GM19035 (cell line): ENCODE measurements at regions not wholly inside any gene's neighbourhood (a gene's known extent, or its start where the extent isn't known, plus 50 kb on each side); places are given as distances from the start of the nearest gene placed in this dataset.
"Not testable (repeated sequence)": the region's sequence is repeated elsewhere in the genome, so short reads cannot be mapped to it uniquely, and the experiment has no call there.

Experiments
- ATAC-seq: cut with Tn5 transposase; IDR thresholded peaks from one replicate; pipeline ENCODE4 v1.9.1; 2021; ENCODE audit not compliant: unreplicated experiment

DNA sequence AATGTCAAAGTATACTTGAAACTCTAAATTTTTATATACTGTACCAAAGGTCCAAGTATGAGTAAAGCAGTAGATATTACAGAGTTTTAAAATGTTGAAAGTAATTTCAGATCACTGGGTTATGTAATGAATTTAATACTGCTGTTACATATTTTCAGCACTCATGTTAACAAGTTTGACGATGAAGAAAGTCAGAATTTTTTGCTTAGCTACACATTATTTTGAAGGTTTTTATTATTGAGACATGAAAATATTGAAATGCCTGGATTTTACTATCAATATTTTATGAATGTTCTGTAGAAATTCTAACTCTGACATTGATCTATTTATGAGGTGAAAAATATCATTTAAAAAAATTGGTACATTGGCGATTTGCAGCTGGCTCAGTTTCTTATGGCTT is 1030.3 kb downstream of the FSCB start:
- ATAC-seq: no peak

DNA sequence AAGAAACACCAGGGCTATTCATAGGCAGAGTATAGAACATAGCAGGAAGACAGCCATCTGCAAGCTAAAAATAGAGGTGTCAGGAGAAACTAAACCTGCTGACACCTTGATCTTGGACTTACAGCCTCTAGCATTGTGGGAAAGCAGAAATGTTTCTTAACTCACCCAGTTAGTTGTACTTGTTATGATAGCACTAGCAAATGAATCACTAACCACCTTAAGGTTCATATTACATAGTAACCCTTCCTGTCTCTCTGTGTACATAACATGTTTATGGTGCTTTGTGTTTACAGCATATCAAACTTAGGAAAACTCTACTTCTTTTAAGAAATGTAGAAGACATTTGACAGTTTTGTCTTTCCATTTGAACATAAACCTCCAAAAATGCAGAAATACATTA is 1031.3 kb downstream of the FSCB start:
- no peak for ATAC-seq

DNA sequence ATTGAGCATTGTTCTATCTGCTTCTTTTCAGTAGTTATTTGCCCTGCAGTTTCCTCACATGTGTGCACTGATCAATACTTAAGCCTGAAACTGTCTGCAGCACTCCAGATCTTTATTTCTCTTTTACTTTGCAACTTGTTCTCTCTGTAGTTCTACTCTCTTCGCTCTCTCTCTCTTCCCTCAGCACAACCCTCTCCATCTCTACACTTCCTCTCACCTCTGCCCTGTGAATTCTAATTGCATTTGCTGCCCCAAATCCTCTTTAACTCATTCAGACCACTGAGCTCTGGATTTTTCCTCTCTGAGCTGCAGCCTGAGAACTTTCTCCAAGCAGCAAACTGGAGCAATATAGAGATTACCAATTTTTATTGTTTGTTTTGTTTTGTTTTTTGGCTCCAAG is 1035.5 kb downstream of the FSCB start:
- no peak for ATAC-seq

DNA sequence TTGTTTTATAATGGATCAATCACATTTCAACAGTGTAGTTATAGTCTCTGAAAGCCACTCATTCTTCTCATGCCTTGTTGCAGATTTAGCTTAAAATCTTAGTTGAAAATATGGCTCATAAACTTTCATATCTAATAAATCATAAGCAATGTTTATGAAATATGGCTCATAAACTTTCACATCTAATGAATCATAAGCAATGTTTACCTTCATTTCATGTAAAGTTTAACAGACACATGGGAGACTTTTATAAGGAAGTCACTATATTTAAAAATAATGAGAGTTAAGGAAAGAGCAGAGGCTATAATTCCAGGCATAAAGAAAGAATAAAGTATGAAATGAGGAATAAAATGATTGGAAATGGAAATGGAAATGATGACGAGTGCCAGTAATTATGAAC is 1042.1 kb downstream of the FSCB start:
- ATAC-seq: no peak

DNA sequence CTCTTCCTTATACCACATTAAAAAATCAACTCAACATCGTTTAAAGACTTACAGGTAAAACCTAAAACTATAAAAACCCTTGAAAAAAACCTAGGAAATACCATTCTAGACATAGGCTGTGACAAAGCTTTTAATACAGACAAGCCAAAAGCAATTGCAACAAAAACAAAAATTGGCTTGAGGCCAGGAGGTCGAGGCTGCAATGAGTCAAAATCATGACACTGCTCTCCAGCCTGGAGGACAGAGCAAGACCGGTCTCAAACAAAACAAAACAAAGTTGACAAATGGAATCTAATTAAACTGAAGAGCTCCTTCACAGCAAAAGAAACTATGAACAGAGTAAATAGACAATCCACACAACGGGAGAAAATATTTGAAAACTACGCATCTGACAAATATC is 1057.8 kb downstream of the FSCB start:
- ATAC-seq: no peak

DNA sequence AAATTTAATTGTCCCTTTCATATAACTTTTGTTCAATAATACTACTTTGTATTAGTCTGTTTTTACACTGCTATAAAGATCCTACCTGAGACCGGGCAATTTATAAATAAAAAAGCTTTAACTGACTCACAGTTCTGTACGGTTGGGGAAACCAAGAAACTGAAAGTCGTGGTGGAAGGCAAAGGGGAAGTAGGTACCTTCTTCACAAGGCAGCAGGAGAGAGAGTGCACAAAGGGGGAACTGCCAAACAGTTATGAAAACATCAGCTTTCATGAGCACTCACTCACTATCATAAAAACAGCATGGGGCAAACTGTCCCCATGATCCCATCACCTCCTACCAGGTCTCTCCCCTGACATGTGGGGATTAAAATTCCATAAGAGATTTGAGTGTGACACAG is 1069.0 kb downstream of the FSCB start:
- ATAC-seq: no peak

DNA sequence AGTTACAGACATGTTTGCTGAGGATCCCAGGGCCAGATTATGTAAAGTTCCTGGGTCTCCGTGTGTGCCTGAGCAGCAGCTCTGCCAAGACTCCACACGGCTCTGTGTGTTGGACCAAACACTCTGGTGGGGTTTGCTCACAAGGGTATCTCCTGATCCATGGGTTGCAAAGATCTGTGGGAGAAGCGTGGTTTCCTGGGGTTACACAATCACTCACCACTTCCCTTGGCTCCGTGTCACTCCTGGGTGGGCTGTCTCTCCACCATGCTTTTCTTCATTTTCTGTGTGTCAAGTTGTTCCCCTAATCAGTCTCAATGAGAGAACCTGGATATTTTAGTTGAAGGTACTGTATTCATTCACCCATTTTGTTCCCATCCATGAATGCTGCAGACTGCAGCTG is 1088.8 kb downstream of the FSCB start:
- no peak for ATAC-seq

DNA sequence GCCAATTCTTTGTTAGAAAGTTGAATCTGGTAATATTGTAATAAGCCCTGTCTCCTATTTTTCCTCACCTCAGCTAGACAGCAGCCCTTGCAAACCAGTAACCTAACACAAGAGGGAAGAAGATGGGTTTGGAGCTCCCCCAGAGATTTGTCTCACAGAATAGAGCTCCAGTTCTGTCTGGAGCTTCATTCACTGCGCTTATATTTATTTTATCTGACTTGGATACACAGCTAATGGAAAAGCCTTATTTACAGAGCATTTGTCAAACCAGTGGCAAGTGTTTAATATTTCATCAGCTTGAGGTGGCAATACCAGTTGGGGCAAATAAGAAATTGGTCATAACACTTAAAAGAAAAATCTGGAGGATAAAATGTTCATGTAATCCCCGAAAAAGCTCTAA is 1094.0 kb downstream of the FSCB start:
- ATAC-seq: no peak

DNA sequence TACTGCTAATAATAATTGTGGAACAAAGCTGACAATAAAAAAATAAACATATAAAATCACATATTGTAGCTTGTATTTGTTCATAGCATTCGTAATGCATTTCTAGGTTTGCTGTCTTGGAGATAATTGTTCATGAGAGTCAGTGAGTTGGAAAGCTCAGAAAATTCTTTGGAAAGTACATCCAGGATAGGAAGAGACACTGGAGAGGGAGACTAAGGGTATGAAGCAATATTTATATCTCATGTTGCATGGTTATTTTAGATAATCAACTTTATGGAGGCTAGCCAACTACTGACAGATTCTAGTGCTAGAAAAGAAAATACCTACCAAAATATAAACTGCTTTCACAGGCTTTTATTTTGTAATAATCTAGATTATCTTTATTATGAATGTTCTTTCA is 1095.2 kb downstream of the FSCB start:
- ATAC-seq: no peak

DNA sequence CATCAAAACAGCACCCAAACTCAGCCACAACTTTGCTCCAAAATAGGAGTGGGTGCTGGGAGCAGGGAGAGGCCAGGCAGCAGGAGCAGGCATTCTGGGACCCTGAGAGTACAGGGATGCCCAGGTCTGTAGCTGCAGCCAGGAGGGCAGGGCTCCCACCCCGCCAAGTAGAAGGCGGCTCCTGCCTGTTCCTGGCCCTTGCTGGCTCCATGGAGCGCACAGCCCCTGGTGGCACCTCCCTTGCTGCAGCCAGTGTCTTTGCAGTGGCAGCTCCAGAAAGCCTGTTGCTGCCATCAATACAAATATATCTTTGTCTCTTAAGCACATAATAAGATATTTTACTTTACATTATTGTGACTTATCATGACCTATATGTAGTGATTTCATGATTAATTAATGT is 1096.5 kb downstream of the FSCB start:
- ATAC-seq: no peak

DNA sequence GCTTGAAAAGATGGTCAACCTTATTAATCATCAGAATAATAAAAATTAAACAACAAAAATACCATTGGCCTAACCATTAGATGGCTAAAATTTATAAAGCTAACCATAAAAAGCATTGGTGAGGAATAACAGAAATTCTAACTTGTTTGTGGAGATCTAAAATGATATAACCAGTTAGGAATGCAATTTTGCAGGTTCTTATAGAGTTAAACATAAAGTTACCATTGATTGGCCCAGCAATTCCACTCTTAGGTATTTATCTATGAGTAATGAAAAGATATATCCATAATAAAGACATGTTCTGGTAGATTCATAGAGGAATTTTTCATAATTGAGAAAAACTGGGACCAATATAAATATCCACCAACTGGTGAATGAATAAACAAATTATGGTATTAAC is 1098.6 kb downstream of the FSCB start:
- ATAC-seq: no peak

DNA sequence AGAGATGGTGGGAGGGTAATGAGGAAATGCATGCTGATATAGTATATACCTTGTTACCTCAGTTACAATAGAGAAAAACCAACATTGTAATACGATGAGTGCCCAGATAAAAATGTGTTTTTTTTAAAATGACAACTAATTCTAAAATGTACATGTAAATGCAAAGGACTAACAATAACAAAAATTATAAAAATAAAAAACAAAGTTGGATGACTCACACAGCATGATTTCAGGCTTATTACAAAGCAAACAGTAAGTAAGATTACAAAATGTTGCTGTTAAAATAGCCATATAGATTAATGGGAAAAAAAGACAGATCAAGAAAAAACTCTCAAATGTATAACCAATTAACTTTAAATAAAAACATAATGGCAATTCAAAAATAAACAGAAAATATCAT is 1099.4 kb downstream of the FSCB start:
- no peak for ATAC-seq

DNA sequence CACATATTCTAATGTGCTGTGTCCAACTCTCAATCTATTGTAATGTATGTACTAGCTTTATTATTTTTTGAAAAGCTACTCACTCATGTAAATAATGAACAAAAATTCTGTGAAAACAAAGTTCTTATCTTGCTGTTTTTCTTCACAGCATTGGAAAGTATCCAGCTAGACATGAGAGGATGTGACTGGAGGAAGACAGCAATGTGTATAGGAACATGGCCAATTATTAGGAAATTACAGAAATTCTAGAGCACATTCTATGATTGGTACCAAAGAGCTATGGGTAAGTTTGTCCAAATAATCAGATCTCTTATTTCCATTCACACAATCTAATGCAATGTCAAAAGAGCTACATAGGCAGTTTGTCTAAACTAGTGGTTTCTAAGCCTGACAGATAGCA is 1100.2 kb downstream of the FSCB start:
- no peak for ATAC-seq

DNA sequence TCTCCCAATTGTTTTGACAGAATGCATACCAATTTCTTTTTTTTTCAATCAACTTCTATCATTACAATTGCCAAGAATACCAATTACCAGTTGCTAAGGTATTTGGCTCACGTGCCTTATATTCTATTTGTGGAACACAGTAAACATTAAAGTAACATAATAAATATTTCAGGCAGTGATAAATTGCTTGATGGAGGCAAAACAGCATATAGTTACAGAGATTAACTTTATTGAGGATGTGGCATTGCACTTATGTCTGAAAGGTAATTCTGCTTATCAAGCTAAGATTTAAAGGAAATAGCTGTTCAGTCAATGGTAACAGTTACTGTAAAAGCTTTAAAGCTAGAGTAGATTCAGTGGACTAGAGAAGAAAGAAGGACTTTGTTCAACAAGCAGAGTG is 1107.8 kb downstream of the FSCB start:
- no peak for ATAC-seq

DNA sequence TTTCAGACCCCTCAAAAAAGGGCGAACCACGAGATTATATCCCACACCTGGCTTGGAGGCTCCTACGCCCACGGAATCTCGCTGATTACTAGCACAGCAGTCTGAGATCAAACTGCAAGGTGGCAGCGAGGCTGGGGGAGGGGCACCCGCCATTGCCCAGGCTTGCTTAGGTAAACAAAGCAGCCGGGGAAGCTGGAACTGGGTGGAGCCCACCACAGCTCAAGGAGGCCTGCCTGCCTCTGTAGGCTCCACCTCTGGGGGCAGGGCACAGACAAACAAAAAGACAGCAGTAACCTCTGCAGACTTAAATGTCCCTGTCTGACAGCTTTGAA is 1136.6 kb downstream of the FSCB start:
- not testable (repeated sequence) for ATAC-seq

DNA sequence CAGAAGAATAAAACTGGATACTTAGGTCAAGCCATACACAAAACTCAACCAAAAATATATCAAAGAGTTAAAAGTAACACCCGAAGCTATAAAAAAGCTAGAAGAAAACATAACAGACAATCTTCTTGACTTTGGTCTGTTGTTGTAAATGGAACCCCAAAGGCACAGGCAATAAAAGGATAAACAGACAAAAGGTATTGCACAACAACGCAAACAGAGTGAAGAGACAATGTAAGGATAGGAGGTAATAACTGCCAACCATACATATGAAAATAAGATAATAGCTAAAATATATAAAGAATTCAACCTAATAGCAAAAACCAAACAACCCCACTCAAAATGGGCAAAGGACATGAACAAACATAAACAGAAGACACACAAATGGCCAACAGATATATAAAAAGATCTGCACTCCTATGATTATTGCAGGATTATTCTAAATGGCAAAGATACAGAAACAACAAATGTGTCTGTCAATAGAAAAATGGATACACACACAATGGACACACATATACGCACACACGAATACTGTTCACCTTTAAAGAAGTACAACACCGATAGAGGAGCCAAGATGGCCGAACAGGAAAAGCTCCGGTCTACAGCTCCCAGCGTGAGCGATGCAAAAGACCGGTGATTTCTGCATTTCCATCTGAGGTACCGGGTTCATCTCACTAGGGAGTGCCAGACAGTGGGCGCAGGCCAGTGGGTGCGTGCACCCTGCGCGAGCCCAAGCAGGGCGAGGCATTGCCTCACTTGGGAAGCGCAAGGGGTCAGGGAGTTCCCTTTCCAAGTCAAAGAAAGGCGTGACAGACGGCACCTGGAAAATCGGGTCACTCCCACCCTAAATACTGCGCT is 1137.1 kb downstream of the FSCB start:
- ATAC-seq: no peak

DNA sequence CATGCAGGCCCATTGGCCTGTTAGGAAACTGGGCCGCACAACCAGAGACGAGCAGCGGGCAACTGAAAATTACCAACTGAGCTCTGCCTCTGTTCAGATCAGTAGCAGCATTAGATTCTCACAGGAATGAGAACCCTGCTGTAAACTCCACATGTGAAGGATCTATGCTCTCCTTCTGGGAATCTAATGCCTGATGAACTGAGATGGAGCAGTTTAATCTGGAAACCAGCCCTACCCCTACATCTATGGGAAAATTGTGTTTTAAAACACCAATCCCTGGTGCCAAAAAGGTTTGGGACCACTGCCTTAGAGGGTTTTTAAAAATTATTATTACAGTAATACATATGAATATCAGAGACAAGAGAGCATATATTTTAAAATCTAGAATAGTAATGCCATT is 1144.5 kb downstream of the FSCB start:
- no peak for ATAC-seq

DNA sequence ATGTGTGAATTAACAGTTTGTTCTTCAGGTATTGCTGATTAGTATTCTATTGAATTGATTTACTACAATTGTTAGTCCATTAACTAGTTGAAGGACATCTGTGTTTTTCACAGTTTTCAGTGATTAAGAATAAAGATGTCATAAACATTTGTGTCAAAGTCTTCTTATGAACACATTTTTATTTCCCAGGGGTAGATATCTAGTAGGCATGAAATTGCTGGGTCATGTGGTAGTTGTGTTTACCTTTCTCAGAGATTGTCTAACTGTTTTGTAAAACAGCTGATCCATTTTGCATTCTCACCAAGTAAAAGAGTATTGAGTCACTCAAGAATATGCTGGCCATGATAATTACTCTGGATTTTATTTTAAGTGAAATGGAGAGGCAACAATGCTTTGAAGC is 1145.3 kb downstream of the FSCB start:
- no peak for ATAC-seq

DNA sequence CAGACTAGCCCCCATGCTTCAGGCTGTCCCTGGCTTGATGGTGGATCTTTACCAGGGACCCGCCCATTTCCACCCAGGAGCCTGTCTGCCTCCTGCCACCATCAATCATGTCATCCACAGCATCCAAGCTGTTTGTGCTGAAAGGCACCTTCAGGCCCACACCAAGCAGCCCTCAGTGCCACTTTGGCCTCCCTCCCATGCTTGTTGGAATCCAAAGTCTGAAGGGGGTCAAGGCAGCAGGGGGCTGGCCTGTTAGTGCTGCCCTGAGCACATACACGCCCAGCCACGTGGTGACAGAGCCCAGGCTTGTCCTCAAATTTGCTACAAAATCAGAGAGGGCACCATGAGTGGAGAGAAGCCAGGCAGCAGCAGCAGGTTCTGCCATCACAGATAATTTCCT is 1146.8 kb downstream of the FSCB start:
- ATAC-seq: no peak

DNA sequence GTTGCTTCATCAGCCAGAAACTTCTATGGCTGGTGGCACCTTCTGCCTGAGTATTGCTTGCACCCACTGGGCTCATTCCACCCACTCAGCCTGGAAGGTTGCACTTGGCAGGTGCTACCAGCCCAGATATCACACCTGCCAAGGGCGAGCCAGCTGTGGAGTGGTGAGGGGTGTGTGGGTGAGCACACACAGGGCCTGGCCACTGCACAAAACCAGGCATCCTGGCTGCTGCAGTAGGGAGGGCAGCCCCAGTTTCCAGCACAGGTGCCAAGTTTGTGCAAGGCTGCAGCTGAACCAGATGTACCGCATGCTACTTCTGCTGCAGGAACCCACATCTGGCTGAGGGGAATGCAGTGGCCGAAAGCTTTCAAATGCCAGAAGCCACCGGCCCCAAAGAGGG is 1147.8 kb downstream of the FSCB start:
- ATAC-seq: no peak

DNA sequence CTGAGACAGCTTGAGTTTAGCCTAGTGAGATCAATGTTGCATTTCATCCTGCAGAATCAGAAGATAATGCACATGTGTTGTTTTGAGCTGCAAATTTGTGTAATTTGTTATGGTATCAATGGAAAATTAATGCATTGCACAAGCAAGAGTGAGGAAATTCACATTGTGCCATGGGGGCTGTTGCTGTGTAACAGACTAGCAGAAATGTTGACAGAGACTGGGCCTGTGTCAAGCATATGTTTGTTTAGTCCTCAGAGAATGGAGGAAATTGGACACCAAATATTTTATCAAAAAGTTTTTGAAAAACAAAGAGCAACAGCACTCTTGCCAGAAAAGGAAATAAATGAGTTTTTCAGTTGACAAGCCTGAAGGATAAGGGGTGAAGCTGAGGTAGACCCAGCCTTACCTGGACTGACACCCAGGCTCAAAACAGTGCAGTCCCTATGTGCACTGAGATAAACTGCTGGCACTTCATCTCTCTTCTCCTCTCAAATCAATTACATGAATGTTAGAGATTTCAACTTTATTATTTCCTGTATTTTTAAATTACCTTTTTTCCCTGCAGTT is 1150.0 kb downstream of the FSCB start:
- no peak for ATAC-seq

DNA sequence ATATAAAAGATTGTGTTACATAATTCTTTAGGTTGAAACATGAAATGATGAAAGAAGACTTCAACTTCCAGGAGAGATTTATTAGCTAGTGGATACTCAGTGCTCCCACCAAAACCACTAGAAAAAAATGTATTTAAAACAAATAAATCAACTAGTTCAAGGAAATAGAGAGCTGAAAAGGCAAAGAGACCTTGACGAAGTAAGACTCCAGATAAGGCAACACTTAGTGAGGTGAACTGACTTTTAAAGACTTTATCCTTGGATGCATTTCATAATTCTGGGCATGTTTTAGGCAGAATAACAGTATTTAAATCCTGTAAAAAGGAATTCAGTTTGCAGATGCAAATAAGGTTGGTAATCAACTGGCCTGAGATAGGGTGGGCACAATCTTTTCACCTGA is 1150.7 kb downstream of the FSCB start:
- ATAC-seq: no peak

DNA sequence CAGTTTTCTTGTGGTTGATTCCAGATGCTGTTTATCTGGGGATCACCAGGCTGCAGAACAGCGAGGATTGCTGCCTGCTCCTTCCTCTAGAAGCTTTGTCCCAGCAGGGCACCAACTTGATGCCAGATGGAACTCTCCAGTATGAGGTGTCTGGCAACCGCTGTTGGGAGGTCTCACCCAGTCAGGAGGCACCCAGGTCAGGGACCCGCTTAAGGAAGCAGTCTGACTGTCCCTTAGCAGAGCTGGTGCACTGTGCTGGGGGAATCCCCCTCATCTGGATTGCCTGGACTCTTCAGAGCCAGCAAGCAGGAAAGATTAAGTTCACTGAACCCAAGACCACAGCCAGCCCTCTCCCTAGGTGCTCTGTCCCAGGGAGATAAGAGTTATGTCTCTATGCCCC is 1165.2 kb downstream of the FSCB start:
- ATAC-seq: no peak
